ENCODE measurements at regions not wholly inside any gene's neighbourhood (a gene's known extent, or its start where the extent isn't known, plus 50 kb on each side); places are given as distances from the start of the nearest gene placed in this dataset.

DNA sequence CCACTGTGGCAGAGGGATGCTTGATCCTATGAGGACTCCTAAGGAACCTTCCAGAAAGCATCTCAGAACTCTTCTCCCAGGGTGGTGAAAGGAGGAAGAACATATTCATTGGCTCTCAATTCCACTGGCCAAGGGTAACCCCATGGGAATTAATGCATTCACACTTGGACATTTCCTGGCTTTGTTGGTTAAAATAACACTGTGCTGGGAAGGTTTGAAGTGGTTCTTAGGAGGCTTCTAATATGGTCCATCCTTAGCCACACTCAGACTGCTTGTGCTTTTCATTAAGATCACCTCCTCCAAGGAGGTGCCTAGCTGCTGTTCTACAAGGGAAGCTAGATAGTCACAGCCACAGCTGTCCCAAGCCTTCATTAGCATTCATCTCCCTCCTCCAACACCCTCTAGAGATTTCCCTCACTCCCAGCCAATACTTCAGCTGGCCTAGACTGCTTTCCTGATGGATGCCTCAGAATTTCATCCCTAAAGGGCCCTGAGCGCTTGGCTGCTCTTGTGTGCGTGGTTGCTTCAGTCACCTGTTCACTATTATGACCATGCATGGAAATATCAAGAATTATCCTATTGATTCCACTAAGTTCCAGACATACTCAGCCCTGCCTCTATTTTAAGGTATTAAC lies 544.4 kb downstream of the PLPP3 start:
- DNase-seq (ENCODE audit: low read depth in 2 of 2), result no peak

DNA sequence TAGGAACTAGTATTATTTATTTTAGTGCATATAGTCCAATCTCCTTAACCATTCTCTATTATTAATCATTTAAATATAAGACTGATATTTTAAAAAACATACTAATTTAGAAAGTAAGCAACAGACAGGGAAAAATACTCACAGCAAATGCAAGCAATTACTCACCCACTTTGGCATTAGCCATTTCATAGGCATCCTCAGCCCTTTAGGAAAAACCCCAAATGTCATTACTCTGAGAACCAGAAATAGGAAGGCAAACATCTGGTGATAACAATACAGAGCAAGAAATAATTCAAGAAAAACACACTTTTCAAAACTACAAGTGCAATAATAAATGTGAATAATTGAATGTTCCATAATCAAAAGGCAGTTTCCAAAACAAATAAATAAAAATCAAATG lies 545.1 kb downstream of the PLPP3 start:
- DNase-seq (ENCODE audit: low read depth in 2 of 2), result no peak

DNA sequence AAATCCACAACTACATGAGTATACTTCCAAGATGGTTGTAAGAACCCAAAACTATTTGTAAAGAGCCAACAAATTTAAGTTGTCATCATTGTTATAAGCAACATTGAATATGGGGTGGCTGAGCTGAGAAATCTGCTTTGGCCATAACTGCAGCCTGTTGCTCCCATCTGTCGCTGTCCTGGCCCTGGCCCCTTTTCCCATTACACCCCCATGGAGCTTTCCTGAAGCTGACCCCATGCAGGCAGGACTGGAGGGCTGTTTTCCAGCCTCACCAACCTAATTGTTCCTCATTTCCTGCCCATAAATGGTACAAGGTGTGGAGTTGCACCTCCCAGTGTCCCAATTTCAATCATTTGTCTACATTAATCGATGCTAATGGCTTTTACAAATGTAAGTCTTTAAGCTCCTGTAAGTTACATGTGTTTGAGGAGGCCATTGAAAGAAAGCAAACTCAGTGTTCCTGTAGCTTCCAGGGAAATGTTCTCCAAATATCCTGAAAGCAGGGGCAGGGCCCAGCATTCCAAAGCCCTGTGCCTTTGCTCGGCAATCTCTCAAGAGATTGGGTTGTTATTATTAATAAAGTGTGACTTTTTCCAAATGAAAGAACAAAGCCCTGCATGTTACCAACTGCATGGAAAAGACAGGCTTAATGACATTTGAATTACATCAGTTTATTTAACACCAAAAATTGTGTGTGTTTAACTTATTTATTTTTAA lies 545.9 kb downstream of the PLPP3 start:
- no peak for DNase-seq (ENCODE audit: low read depth in 2 of 2)

DNA sequence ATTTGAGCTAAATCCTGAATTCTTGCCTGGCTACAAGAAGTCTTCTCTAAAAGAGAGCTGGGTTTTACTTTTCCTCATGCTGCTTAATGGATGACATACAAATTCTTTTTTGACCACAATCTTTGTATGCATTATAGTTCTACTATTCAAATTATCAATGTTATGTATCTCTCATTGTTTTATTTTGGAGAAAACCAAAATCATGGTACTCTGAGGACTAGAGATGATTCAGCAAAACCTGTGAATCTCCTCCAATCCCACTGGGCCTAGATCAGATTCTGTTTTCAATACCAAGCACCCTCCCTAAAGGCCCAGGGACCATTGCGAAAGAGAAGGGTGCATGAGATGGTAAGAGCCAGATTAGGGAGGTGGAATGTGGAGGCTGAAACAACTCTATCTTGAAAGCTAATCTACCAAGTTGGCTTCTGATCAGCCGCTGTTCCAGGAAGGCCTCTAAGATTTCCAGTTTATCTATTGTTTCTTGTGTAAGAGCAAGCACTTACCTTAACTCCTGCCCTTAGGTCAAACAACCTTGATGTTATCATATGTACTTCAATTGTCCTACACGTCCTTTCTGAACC lies 547.2 kb downstream of the PLPP3 start:
- DNase-seq (ENCODE audit: low read depth in 2 of 2), result no peak

DNA sequence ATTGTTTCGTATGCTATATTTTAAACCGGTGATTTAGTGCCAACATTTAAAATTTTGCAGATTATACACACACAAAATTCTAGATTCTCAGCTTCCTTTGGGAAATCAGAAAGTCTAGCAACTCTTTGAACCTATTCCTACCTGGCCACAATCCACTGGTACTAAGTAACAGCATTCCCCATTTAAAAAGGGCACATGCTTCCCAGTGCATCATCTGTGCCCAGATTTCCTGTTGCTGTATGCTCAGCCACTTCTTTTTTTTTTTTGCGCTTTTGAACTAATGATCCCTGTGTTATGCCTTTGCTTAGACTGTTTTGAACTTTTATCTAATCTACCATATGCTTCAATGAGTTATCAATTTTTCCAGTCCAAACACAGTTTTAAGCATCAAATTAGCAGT lies 548.4 kb downstream of the PLPP3 start:
- no peak for DNase-seq (ENCODE audit: low read depth in 2 of 2)

DNA sequence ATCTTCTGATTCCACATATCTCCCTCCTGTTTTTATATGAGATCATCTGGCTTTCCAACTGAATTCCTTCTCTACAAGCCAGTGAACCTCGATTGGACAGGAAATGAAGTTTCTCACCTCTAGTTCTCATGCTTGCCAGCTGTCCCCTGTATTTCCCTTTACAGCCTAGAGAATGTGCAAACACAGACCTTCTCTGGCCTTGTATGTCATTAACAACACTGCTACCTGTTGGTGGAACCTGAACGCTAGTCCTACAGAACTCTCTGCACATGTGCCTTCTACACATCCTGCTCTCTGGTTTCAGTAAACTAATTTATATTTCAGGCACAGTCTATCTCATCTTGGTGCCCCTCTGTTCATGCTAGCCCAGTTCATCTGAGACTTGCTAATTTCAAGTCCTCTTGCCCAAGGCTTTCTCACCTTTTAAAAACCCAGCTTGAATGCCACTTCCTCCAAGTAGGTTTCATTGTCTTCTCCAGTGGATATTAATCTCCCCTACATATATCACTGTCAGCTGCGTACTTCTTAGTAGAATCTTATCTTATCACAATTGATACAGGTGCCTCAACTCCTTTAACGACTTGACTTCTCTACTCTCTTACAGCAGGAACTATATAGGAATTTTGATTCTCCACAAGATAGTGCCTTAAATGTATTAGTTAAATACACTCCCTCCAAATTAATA lies 549.9 kb downstream of the PLPP3 start:
- DNase-seq (ENCODE audit: low read depth in 2 of 2), result no peak

DNA sequence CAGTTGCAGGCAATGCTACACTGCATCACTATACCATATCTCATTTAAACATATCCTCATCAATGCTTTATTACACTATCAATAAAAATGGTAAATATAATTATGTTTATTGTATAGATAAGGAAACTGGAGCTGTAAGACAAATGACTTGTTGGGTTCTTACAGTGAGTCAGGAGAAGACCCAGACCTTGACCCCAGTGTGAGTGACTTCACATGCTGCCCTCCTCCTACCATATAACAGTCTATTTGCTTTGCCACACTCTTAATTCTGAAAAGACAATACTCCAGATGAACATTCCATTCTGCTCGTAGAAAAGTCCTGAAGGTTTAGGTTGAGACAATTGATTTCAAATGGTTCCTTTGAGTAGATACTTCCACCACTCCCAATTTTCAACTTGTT lies 550.5 kb downstream of the PLPP3 start:
- no peak for DNase-seq (ENCODE audit: low read depth in 2 of 2)

DNA sequence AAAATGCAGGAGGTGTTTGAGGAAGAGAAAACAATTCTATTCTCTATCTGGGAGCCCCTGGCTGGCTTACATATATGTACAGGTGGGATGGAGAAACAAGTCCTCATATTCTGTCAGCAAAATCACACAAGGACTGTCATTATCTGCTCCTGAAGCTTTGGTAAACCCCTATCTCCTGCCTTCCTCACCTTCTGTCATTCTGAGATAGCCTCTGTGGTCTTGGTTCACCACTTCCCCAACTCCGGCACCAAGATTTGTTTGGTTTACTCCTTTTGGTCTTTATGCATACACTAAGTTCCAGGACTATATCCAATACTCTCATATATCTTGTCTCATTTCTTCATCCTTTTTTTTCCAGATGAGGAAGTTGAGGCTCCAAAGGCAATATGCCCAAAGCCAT lies 551.1 kb downstream of the PLPP3 start:
- DNase-seq (ENCODE audit: low read depth in 2 of 2), result no peak

DNA sequence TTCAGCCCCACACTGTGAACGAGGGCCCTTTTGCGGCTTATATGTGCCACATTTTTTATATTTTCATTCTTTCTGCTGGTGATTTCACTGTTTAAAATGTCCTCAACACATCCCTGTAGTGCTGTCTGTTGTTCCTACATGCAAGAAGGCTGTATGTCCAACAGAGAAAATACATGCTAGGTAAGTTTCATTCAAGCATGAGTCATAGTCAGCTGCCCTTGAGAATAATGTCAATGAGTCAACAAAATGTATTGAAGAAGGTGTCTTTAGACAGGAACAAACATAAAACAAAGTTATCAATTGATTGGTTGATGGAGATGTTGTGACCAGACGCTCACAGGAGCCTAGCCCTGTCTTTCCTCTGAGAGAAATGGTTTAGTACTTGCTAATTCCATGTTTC lies 553.4 kb downstream of the PLPP3 start:
- DNase-seq (ENCODE audit: low read depth in 2 of 2), result no peak

DNA sequence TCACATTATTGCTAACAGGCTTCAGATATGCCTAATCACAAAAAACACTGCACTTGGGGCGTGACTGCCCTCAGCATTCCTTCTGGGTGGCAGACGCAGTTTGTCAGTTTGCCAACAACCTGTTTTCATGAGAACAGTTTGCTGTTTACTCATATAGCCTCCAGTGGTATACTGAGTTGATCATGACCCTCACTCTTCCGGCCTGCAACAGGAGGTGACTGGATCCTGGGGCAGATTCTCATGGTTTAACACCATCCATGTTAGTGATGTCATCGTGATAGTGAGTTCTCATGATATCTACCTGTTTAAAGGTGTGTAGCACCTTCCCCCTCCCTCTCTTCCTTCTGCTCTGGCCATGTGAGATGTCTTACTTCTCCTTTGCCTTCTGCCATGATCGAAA lies 555.2 kb downstream of the PLPP3 start:
- no peak for DNase-seq (ENCODE audit: low read depth in 2 of 2)

DNA sequence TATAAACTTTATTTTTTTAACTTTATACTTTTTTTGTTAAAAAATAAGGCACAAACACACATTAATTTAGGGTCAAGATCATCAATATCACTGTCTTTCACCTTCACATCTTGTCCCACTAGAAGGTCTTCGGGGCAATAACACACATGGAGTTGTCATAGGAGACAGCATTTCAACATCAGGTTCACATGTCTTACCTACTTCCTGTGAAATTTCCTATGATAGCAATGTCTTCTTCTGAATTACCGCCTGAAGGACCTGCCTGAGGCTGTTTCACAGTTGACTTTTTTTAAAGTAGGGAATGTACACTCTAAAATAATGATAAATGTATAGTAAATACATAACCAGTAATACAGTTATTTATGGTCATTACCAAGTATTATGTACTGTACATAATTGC lies 559.4 kb downstream of the PLPP3 start:
- no peak for DNase-seq (ENCODE audit: low read depth in 2 of 2)

DNA sequence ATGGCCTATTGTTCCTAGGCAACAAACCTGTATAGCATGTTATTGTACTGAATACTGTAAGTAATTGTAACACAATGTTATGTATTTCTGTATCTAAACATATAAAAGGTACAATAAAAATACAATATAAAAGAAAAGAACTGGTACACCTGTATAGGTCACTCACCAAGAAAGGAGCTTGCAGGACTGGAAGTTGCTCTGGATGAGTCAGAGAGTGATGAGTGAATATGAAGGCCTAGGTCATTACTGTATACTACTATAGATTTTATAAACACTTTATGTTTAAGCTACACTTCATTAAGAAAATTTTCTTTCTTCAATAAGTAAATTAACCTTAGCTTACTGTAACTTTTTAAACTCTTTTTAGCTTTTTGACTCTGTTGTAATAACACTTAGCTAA lies 559.9 kb downstream of the PLPP3 start:
- DNase-seq (ENCODE audit: low read depth in 2 of 2), result no peak

DNA sequence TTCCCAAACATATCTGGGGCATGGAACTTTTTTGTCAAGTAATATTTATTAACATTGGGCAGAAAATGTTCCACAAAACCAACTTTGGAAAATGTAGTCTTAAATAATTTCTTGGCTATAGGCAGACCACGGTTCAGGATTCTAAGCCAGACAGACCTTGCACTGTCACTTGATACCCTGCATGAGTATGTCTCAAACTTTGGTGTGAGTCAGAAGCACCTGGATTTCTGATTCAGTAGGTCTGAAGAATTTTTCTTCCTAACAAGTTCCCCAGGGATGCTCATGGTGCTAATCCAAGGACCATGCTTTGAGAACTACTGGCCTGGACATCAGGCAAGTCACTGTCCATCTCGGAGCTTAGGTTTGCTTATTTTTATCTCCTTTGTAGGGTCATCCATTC lies 562.0 kb downstream of the PLPP3 start:
- no peak for DNase-seq (ENCODE audit: low read depth in 2 of 2)

DNA sequence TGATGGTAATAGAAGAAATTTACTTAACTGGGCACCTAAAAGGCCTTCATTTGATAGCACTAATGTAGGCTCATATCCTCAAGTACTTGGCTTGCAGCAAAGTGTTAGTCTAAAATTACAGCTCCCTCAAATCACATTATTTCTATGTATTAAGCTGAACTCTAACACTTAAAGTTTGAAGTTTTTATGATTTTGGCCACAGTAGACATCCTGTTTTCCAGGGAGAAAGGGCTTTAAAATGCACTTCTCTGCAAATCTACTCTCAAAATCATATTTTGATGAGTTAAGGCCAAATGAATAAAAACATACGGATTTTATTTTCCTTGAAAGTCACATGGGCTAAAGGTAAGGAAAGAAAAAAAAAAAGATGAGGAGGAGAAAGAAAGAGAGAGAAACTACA lies 575.5 kb downstream of the PLPP3 start:
- no peak for DNase-seq (ENCODE audit: low read depth in 2 of 2)

DNA sequence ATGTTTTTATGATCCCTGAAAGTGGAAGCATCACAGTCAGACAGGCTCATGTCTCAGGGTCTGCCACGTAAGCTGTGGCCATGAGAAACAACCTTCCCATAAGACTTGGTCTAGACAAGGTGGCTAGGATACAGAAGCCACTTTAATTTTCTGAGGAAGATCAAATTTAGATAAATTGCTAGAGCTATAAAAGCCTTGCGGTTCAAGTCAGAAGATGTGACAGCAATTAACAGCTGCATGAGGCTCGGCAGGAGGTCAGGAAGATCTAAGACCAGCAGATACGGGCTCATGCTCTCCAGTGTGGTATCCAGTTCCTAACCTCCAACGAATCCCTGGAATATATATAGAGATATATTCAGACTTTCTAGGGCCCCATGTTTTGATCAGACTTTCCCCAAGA lies 577.1 kb downstream of the PLPP3 start:
- DNase-seq (ENCODE audit: low read depth in 2 of 2), result no peak

DNA sequence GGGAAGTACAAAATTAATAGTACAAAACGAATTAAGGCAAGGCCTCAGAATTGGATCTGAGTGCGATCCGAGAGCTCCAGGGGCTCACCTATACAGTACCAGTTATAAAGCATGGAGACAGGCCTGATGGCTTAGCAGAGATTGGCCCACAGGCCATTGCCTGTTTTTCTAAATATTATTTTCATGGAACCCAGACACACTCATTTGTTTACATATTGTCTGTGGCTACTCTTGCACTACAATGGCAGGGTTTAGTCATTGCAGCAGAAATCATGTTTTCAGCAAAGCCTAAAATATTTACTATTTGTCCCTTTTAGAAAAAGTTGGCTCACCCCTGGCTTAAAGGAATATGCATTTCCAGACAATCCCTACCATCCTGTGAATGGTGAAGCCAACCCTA lies 578.9 kb downstream of the PLPP3 start:
- DNase-seq (ENCODE audit: low read depth in 2 of 2), result no peak

DNA sequence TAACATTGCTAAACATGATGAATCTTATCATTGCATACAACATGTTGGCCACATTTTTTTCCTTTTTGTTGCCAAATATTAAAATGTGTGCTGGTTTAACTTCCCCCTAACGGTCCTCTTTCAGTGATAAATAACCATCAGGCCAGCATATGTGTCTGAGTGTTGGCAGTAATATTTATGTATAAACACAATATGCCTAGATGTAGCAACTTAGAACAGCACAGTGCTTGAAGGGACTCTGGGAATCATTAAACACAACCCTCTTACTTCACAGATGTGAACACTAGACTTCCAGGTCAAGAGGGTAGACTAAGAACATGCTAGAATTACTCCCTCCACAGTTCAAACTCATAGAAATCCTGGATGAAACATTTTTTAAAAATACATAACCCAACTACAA lies 581.8 kb downstream of the PLPP3 start:
- no peak for DNase-seq (ENCODE audit: low read depth in 2 of 2)

DNA sequence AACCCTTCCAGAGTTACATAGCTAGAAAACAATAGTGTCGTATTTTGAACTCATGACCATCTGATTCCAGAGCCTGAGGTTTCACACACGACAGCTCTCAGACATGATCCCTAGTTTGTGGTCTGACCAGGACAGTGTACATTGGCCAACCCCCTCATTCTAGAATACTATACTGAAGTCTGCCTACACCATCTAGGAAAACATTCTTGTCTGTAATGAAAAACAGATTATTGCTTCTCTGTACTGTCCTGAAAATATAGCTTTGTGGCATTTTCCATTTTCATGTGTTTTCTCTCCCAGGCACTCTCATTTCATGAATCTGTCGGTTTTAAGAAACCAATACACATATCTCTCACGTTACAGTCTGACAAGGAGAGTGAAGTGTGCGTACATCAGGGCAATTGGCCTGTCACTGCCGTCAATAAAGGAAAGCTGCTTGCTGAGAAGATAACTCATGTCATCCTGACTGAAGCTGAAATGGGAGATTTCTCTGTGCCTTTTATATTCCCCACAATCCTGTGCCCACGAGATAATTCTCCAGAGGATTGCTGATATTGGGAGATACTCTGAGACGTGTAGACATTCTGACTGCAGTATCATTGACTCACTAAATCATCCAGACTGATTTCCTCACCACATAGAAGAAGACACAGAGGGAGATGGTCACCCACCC lies 585.6 kb downstream of the PLPP3 start:
- no peak for DNase-seq (ENCODE audit: low read depth in 2 of 2)

DNA sequence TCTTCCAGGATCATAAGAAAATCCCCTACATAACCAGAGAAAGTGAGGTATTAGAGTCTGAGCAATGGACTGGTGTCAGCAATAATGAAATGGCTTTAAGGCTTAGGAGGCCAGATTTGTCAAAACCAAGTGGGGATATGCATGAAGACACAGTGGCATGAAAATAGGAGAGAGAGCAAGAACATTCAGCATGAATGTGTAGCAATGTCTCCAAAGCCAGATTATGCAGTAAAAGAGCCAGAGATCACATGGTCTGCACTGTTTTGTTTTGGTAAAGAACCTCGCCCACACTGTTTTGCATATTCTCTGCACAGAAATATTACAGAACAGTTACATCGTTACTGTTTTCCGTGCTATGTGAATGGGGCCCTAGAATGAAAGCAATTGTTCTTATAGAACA lies 589.4 kb downstream of the PLPP3 start:
- DNase-seq (ENCODE audit: low read depth in 2 of 2), result no peak

DNA sequence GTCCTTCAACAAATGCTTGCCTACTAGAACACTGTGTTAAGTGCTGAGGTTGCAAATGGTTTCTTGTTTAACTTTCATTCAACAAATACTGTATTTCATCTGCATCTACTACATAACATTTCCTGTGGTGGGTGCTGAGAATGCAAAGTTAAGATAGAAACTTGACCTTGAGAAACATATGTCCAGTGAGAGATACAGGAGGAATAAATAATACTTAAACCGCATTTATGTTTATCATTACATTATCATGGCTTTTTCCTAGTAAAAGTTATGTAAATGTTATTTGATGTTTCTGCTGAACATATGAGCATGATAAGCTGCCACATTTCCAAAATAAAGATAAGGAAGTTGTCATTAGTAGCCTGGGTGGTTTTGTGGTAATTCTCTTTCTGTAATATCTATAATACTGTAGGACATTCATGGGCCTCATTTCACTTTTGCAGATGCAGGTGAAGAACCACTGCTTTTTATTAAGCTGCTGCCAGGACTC lies 590.4 kb downstream of the PLPP3 start:
- no peak for DNase-seq (ENCODE audit: low read depth in 2 of 2)

DNA sequence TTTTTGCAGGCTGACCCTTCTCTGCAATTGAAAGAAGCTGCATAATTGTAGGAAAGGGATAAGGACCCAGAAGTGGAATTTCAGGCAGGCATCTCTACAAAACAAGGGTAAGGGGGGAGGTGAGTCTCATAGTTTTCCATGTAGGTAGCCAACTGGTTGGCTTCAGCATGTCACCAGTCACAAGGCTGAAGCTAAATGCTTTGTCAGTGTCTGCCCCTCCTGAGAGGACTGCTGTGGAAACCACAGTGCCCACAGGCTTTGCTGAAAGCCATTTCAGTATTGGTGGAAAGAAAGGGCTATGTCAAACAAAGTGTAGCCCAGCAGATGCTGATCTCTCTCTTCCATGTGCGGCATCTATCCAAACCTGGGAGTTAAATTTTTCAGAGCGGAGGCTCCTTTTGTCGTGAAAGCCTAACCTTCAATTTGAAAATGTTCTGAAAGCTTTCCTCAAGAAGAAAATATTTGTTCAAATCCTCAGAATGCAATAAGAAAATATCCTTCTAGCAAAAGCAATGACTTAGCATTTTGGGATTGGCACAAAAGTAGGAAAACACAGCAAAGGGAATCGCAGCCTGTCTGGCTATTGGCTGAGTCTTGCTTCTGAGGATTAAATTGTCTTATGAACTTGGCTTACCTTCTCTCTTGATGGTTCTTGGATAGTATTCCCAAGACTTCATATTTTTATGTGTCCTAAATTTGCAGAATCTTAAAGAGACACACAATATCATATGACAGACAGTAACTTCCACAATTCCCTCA lies 591.7 kb downstream of the PLPP3 start:
- DNase-seq (ENCODE audit: low read depth in 2 of 2), result no peak

DNA sequence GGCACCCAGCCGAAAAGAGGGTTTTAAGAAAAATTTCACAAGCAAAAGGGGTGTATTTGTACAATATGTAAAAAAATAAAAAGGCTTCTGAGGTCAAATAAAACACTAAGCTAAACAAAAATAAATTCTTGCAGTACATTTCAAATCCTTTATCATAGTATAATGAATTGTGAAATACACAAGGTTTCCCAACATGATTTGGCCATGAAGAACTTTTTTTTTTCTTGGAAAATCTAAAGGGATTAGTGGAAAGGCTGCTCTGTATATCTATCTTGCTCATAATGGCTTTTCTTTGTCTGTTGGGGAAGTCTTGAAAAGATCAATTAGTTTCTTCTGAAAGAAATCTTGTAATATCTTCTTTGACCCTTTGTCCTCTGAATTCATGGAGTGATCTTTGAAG lies 593.4 kb downstream of the PLPP3 start:
- no peak for DNase-seq (ENCODE audit: low read depth in 2 of 2)
